GM19328 (cell line): ENCODE measurements at regions not wholly inside any gene's neighbourhood (a gene's known extent, or its start where the extent isn't known, plus 50 kb on each side); places are given as distances from the start of the nearest gene placed in this dataset.

Source experiments
- ATAC-seq: cut with Tn5 transposase; IDR thresholded peaks from one replicate; pipeline ENCODE4 v1.9.1; 2021; ENCODE audit warnings: mild to moderate bottlenecking, moderate library complexity; ENCODE audit not compliant: unreplicated experiment

DNA sequence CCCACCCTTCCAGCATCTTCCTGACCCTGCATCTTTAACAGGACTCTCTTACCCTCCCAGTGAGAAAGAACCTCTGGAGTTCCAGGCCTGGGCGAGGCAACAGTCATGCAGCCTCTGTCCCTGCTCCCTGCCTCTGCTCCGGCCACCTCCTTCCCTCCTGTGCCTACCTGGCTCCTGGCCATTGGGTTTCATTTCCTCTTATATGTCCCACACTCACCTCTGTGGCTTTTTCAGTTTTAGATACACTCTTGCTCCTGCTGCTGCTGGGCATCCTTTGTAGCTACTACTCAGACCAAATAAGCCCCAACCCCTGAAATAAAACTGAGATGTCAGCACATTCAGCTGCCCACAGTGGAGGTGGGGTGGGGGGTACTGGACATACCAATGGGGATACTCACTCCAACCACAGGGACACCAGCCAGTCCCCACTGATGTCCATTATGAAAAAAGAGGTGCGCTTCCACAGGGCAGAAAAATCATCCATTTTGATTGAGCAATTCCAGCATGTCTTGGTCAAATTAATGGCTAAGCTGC lies 99.1 kb upstream of the NRXN3 start:
- no peak for ATAC-seq

- ATAC-seq: no peak
Observed at GRCh38 chr14:78073028-78073427, 97.1 kb upstream of the NRXN3 start.

GRCh38 chr14:78074561-78074960 lies 95.6 kb upstream of the NRXN3 start:
- no peak for ATAC-seq

DNA sequence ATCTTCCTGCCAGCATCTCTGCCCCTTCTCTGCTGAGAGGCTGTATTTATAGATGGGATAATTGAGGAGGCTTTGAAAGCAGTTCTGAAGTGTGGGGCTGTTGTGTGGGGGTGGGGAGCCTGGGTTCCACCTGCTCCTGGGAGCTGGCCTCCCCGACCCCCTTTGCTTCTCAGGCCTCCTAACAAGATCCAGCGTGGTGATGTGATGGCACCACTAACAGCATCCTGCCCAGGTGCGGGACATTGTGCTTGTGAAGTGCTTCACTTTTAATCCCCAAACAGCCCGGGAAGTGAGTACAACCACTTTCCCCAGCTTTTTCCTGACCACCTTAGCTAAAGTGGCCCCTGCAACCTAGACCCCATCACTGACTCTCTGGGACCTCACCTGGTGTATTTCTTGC lies 95.1 kb upstream of the NRXN3 start:
- no peak for ATAC-seq

DNA sequence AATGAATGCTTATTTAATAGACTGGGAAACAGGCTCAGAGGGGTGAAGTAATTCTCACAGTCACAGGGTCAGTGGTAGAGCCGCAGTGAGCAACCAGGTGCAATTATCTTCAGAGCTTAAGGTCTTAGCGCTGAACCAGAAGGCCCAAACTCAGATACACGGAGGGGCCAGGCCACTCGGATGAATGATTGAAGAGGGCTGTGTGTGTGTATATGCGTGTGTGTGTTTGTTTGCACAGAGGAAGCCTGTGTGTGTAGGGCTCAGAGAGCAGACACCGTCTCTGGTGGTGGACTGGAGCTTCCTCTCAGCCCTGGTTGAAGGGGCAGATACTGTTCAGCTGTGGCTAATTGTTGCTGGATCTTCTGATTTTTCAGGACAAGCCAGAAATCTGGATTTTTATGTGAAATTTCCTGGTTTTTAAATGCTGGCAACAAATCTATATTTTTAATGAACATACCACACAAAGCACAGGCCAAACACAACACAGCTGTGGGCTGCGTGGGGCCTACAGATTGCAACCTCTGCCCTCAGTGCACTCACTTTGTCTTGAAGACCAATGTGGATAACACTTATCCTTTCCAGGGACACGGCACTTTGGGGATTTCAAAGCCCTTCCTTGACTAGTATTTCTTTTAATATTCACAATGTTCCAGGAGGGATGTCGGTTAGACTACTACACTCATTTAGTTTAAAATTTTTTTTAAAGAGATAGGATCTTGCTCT lies 94.5 kb upstream of the NRXN3 start:
- ATAC-seq: no peak

GRCh38 chr14:78081245-78081644 lies 88.9 kb upstream of the NRXN3 start:
- no peak for ATAC-seq

- no peak for ATAC-seq
Observed at GRCh38 chr14:78083837-78084236, 86.3 kb upstream of the NRXN3 start.

- no peak for ATAC-seq
Observed at GRCh38 chr14:78086342-78086741, 83.8 kb upstream of the NRXN3 start.

DNA sequence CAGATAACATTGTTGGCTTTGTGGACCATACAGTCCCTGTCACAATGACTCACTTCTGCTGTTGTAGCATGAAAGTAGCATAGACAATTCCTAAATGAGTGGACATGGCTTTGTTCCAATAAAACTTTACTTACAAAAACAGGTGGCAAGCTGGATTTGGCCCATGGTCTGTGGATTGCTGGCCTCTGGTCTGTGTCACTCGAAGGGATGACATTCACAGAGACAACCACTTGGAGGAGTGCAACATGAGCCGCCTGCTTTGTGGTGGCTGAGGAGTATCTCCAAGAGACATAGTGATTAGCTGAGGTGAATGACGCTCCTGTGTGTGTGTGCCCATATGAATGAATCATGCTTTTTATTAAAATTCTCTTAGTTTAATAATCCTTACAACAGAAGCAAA lies 81.3 kb upstream of the NRXN3 start:
- ATAC-seq: no peak

DNA sequence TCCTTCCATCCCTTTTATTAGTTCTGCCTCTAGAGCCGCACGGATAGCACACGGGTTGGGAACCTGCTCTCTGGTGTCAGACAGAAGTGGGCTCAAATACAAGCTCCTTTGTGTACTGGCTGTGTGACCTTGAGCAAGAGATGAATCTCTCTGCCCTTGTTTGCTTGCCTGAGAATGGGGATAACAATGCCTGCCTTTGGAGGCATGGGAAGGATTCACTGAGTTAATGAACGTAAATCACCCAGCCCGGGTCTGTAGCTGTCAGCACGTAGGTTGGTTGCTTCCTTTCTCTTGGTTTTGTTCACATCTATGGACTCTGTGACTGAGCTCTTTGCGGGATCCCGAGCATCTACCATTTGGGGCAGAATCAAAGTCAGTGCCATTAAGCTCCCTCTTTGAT lies 79.3 kb upstream of the NRXN3 start:
- ATAC-seq: no peak

DNA sequence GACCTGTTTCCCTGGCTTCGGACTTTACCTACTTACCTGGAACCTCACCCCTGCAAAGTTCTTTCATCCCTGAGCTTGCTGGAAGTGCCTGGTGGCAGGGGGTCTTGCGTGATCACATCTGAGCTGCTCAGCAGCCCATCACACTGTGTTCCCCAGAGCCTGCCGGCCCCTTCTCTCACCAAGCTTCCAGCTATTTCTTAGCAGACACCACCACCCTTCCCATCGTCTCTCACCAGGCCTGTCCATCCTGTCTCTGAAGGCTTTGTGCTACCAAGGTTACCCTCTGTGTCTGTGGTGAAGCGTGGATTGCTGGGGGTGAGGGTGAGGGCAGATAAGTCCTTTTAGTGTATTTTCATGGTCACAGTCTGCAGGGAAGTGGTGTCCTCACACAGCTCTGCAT lies 78.8 kb upstream of the NRXN3 start:
- ATAC-seq: no peak

DNA sequence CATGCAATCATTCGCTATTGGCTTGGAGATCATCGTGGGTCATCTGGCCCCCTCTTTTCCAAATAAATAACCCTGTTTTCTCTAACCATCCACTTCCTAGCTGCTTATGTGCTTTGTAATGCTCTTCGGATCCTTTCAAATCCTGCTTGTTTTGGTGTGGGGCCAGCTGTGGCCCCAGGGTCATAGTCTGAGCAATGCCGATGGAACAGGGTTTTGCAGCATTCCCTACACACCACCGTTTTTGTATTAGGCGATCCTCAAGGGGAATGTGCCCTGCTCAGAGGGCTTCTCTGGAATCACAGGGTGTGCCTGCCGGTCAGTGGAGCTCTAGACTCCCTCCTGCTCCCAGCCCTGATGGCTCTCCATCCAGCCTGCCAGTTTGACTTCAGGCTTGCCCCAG lies 78.1 kb upstream of the NRXN3 start:
- ATAC-seq: no peak

GRCh38 chr14:78103271-78103670 lies 66.9 kb upstream of the NRXN3 start:
- ATAC-seq: no peak

GRCh38 chr14:78104160-78104559 lies 66.0 kb upstream of the NRXN3 start:
- ATAC-seq: no peak

DNA sequence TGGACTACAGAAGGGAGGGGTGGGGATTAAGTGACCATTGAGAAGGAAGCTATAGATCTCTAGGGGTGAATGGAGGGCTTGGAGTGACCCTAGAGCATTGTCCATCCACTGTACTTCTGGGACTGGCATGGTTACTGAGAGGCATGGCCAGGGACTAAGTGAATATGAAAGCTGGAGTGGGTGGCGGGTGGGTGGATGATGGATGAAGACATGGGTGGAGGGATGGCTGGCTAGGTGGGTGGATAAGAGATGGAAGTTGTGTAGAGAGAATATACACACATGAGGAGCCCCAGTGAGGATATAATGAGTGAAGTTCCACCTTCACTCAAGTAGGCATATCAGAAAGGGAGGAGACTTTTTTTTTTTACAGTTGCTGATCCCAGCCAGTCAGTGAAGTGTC lies 65.5 kb upstream of the NRXN3 start:
- no peak for ATAC-seq

DNA sequence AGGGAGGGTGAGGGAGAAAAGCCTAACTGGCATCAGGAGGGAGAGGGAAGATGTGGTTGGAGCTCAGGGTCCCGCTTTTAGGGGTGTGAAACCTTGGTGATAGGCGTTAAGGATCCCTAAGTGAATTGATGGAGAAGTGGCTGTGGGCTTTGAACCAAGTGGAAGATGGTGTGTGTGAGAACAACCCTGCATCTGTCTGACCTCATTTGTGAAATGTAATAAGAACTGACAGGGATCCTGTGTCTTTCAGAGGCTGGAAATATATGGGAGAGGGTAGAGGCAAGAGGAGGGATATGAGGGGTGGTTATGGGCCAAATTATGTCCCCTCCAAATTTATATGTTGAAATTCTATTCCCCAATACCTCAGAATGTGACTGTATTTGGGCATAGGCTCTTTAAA lies 63.8 kb upstream of the NRXN3 start:
- no peak for ATAC-seq

DNA sequence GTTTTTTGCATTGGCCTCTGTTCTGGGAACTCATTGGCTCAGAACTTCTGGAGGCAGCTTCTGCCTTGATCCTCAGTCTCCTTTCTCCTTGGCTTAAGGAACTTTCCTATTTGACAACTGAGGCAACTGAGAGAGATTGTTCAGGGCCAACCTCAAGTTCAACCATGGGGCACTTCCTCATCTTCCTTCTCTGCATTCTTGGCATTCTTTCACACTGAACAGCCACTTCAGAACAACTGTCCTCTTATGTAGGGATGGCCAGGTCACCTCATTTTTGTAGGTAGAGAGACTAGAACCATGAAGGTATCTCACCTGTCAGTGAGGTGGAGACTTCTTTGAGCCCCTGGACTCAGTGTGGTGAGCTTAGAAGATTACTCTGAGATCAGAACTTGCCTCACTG lies 63.0 kb upstream of the NRXN3 start:
- no peak for ATAC-seq

DNA sequence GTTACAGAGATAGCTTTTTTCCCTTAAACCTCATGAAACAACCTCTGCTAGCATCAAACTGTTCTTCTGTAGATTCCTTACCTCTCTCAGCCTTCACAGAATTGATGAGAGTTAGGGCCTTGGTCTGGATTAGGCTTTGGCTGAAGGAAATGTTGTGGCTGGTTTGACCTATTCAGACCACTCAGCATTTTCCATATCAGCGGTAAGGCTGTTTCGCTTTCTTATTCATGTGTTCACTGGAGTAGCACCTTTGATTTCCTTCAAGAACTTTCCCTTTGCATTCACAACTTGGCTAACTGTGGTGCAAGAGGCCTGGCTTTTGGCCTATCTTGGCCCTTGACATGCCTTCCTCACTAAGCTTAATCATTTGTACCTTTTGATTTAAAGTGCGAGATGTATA lies 50.7 kb upstream of the NRXN3 start:
- ATAC-seq: no peak
